GM18951 (cell line): ENCODE measurements at regions not wholly inside any gene's neighbourhood (a gene's known extent, or its start where the extent isn't known, plus 50 kb on each side); places are given as distances from the start of the nearest gene placed in this dataset.
"Not testable (repeated sequence)": the region's sequence is repeated elsewhere in the genome, so short reads cannot be mapped to it uniquely, and the experiment has no call there.

Experiments
- POLR2A ChIP-seq: IDR thresholded peaks from 4 replicates; pipeline ENCODE4 v1.6.1; 2011; ENCODE audit warnings: mild to moderate bottlenecking; ENCODE audit not compliant: insufficient read length, insufficient read depth; ENCODE audit errors: extremely low read depth
- in situ Hi-C: fragments of 300-500 bp; cut with MboI; formaldehyde crosslinking; loops from one replicate; pipeline ENCODE4 v1.12.0; 2022; ENCODE audit warnings: low sequenced_read_pairs, mixed read lengths, inconsistent platforms; ENCODE audit not compliant: unreplicated experiment

DNA sequence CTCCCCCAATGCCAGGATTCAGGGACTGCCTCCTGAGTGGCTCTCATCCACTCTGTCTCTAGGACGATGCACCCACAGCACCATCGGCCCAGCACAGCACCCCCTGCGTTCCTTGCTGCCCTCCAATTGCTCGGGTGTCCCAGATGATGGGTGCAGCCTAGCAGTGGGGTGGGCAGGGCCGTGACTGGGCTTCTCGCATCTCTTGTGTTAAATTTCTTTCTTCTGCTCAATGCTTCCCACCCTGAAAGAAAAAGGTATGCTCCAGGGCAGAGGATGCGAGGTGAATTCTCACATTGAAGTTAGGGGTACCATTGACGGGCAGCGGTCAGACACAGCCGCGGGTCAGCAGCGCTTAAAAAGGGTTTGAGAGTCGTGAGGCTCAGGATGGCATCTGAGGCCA is 232.4 kb upstream of the SGCG start:
- no peak for TF ChIP-seq POLR2A
- in situ Hi-C loops, result no loop called here

DNA sequence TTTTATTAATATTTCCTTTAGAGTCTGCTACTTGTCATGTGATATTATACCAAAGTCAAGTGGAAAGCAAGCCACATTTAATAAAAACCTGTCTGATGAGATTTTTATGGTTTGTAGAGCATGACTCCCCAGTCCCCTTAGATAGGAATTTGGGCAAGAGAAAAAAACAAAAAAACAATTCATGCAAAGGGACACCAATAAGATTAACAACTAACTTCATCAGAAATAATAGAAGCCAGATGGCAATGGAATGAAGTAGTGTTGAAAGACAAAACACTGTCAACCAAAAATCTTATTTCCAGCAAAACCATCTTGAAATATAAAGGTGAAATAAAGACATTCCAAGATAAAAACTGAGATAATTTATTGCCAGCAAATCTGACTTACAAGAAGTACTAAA is 228.8 kb upstream of the SGCG start:
- in situ Hi-C loops, result not testable (repeated sequence)

DNA sequence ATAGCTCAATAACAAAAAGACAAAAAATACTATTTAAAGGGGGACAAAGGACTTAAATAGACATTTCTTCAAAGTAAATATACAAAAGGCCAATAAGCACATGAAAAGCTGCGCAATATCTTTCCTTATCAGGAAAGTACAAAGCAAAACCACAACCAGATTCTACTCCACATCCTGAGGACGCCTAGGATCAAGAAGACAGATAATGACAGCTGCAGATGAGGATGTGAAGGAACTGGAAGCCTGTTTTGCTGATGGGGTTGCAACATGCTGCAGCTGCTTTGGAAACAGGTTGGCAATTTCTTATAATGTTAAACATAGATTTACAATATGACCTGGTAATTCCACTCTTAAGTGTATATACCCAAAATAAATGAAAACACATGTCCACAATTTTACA is 225.6 kb upstream of the SGCG start:
- in situ Hi-C loops, result not testable (repeated sequence)

DNA sequence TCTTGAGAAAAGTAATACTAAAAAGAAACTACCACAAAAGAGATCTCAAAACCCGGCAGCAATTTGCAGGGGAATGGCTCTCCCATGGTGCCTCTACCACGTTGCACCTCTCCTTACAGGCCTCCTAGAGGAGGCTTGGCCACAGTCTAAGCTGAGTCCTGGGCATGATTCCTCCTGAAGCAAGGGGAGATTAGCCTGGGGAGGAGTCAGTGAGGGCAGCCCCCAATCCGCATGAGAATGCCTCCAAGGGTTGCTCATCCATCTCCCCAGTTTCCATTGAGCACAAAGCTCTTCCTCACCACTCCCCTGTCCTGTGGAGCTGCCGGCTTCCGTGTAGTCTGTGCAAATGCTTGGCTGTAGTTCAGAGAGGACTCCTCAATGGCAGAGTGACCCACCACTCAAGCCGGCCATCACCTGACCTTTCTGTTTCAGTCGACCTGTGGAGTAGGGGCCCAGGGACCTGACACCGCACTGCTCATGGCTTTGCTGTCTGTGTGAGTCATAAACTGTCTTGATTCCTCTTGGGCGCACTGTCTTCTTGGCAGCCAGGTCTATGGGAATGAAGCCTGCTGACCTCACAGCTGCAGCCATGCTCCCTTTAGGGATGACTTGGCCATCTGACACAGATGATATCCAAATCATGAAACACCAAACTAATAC is 224.2 kb upstream of the SGCG start:
- in situ Hi-C loops, result not testable (repeated sequence)

DNA sequence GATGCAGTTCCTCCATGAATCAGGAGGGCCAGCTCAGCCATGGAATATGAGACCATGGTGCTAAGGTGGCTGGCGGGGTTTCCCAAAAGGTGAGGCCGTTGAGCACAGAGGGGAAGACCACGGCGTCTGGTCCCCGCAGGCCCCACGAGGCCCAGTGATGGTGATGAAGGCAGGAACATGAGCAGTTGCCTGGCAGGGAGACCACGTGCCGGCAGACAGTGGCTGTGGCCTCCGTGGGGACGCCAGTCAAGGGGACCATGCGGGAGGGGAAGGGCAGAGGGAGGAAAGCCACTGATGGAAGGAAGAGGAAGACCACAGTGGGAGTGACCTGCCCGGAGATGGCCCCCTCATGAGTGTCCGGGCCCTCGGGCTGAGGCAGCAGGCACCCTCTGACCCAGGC is 220.9 kb upstream of the SGCG start:
- in situ Hi-C loops, result not testable (repeated sequence)

DNA sequence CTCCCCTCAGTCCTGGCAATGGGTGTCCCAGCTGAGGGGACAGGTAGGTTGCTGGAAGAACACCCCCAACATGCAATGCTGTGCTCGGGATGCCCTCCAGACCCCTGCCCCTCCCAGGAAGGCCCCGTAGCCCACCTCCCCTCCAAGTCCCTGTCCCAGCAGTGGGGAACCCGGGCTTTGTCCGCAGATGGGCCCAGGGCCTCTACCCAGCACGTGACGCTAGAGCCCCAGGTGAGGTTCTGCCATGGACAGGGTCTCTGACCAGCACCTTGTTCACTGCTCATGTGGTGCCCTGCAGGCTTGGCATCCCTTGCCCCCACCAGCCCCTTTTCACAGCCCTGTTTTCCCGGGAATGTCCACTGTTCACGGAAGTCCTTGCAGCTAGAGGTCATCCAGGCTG is 220.0 kb upstream of the SGCG start:
- no peak for TF ChIP-seq POLR2A
- in situ Hi-C loops, result no loop called here

DNA sequence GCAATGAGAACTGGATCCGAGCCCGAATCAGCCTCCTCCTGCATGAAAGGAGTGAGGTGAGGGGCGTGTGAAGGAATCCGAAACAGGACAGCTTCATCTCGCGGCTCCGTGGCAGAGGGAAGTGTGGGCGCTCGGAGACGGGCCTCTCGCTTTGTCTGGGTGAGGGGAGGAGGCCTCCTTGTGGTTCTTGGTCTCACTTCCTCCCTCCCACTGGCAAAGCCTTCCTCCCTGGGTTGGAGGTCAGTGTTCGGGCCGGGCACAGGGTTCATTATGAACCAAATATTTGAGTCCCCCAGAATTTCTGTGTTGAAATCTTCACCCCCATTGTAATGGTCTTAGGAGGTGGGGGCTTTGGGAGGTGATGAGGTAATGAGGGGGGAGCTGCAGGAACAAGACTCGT is 219.4 kb upstream of the SGCG start:
- in situ Hi-C loops, result not testable (repeated sequence)

DNA sequence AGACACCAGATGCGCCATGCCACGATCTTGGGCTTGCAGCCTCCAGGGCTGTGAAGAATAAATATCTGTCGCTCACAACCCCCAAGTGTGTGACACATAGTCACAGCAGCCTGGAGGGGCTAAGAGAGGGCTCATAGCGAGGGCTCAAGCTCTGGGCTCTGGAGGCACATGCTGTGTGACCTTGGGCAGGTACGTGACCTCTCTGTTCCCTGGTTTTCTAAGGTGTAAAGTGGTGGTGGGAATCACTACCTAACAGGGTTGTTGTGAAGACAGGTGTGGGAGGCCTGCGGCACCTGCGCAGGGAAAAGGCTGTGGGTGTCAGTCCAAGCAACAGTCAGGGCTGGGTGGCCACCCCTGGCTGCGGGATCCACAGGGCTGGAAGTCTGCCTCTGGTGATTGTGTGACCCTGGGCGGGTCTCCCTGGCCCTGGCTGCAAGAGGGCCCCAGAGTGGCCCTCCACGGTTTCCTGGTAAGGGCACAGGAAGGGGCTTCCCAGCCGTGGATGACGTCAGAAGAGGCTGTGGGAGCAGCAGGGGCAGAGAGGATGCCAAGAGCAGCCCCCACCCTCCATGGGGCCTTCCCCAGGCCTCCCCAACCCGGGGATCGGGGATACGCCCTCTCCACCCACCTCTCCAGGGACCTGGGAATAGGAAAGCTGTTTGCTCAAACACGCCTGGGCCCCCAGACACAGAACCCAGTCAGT is 218.8 kb upstream of the SGCG start:
- TF ChIP-seq POLR2A, result no peak
- in situ Hi-C loops, result no loop called here

DNA sequence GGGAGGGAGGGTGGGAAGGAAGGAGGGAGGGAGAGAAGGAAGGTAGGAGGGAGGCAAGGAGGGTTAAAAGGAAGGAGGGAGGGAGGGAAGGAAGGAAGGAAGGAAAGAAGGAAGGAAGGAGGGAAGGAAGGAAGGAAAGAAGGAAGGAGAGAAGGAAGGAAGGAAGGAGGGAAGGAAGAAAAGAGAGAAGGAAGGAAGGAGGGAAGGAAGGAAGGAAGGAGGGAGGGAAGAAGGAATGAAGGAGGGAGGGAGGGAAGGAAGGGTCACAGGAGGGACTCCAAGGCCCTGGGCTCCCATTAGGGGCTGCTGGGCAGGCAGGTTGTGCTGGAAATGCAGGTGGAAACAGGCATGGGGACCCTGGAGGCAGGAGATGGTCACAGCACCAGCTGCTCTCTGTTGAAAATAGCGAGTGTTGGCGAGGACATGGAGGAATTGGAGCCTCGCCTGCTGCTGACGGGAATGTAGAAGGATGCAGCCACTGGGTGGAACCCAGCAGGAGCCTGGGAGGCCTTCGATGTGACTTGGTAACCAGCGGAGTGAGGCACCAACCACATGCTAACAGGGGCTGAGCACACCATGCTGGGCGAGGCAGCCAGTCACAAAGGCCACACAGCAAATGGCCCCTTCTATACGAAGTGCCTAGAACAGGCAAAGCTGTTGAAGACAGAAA is 217.3 kb upstream of the SGCG start:
- in situ Hi-C loops, result not testable (repeated sequence)

DNA sequence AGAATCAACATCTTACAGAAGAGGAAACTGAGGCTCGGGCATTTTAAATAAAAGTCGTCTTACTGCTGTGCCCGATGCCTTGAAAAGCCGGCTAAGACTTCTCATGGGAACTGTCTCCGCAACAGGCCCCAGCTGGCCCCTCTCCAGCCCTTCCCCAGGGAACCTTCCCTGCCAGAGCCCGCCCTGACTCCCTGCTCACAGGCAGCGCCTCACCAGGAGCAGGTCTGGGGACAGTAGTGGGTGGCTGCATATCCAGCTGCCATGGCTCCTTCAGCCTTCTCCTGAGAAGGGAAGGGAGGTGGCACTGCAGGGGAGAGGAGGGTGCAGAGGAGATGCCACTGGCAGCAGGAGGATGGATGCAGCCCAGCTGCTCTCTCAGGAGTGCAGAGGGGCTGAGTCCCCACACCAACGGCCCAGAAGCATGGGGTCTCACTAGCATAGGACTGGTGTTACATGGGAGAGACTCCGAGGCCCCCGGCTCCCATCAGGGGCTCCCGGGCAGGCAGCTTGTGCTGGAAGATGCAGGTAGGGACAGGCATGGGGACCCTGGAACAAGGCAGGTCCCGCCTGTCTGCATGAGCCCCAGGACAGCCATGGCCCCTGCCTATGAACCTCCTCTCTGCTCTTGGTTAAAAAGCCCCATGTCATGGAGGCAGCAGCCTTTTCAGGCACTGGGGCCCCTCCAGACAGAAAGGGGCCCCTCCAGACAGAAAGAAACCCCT is 216.4 kb upstream of the SGCG start:
- in situ Hi-C loops, result no loop called here
- no peak for TF ChIP-seq POLR2A

DNA sequence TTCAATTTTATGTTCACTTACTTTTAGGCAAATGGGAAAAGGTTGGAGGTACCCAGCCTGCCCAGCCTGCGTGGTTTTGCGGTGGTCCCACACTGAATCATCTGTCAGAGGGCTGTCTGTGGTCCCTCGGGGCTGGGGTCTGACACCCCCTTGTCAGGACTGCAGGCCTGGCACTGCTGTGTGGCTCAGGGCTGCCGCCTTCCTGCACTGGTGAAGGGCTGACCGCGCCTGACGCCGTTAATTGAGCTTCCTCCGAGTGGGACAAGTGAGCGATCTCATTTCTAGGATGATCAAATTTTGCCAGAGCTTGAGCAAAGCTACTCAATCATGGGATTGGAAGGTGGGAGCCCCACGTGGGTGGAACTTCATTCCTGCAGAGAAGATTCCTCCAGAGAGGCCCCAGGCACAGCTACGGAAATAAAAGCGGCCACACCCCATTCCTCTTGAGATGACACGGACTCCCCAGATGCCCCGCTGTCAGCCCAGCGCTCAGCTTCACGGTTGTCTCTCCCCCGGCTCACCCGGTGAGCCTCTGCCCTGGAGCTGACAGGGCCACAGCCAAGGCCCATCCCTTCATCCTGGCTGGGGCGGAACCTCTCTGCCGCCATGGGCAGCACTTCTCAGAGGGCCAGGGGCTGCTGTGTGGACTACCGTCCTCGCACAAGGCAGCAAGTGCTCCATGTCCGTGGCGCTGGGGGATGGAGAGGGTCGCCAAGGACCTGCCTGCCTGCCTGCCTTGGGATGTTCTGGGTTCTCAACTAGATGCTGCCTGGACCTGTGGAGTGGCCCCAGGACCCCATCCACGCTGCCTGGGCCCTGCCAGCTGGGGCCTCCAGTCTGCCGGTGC is 215.5 kb upstream of the SGCG start:
- in situ Hi-C loops, result not testable (repeated sequence)

DNA sequence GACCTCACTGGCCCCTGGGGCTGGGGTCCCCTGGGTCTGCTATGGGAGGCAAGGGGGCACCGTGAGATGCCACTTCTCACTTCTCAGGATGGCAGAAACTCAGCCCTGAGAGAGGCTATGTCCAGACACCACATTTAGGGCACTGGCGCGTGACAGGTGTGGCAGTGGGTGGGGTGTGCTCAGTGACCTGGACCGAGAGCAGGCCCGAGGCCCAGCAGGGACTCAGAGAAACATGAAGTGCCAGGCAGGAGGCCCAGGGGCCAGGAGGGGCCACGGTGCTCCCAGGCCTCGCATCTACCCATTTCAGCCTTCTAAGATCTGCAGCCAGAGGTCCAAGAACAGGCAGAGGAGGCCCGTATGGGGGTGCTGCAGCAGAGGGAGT is 214.9 kb upstream of the SGCG start:
- in situ Hi-C loops, result not testable (repeated sequence)

DNA sequence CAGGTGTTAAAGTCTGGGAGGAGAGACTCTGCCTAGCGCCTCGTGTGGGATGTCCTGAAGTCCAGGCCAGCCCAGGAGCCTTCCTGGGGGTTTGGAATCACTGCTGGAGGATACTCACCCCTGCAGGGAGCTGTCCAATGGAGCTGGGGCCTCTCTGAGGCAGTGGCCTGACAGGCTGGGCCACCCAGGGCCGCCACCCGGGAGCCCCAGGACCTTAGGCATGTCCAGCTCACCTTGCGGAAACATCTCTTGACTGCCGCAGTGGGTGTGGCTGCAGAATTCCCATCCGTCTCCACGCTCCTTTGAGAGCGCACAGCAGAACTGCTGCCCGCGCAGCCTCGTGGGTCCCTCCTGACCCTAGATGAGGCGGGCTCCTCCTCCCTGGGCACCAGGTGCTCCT is 214.0 kb upstream of the SGCG start:
- in situ Hi-C loops, result not testable (repeated sequence)

DNA sequence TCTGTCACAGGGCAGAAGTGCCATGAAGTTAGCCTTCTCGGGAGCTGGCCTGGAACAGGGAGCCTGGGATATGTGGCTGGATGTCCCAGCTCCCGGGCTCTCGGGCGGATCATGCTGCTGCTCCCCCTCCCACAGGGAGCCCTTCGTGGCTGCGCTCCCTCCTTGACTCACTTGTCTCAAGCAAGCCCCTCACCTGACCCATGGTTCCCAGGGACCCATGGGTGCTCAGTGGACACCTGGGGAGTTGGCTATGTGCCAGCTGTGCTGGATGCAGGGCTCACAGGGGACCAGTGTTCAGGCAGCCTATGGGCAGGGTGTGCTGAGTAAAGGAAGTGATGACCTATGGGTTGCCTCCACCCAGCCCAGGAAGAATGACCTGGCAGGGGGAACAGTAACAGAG is 213.1 kb upstream of the SGCG start:
- TF ChIP-seq POLR2A, result no peak
- in situ Hi-C loops, result no loop called here
